BLaER1 (cell line): ENCODE measurements at regions not wholly inside any gene's neighbourhood (a gene's known extent, or its start where the extent isn't known, plus 50 kb on each side); places are given as distances from the start of the nearest gene placed in this dataset.
A peak's percentile ranks its signal among the peaks of the same experiment; 100 is the strongest.

ENCODE experiments used
- H3K27ac ChIP-seq: shearing (Covaris generic); formaldehyde crosslinking; 2 replicates; pipeline ENCODE4 v1.8.1; 2022
- H3K27me3 ChIP-seq: shearing (Covaris generic); formaldehyde crosslinking; 2 replicates; pipeline ENCODE4 v1.8.1; 2022
- H3K36me3 ChIP-seq: shearing (Covaris generic); formaldehyde crosslinking; 2 replicates; pipeline ENCODE4 v1.8.1; 2022
- H3K4me1 ChIP-seq: shearing (Covaris generic); formaldehyde crosslinking; 2 replicates; pipeline ENCODE4 v1.8.1; 2022
- H3K4me2 ChIP-seq: shearing (Covaris generic); formaldehyde crosslinking; 2 replicates; pipeline ENCODE4 v1.8.1; 2022
- H3K4me3 ChIP-seq: shearing (Covaris generic); formaldehyde crosslinking; 2 replicates; pipeline ENCODE4 v1.8.1; 2022
- H3K9ac ChIP-seq: shearing (Covaris generic); formaldehyde crosslinking; 2 replicates; pipeline ENCODE4 v1.8.1; 2022
- H3K9me3 ChIP-seq: shearing (Covaris generic); formaldehyde crosslinking; 2 replicates; pipeline ENCODE4 v1.8.1; 2022
- H4K20me1 ChIP-seq: shearing (Covaris generic); formaldehyde crosslinking; 2 replicates; pipeline ENCODE4 v1.8.1; 2022
- Cebpa-rat ChIP-seq: shearing (Covaris generic); IDR thresholded peaks from 2 replicates; pipeline ENCODE4 v1.8.1; 2022

DNA sequence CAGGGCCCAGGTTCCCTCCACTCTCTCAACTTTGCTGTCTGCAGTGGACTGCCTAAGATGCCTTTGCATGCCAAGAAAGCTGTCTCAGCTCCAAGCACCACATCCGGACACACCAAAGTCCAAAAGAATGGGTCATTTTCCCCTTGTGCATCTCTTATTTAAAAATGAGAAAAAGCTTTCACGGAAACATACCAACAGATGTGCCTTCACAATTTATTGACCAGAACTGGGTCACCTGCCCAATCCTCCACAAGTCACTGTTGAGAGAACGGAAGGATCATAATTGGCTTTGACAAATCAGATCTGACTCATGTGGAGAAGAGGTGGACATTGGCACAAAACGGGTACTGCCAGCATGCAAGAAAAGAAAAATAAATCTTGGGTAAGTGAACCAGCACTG, 258.3 kb downstream of the SNX13 start:
- Histone ChIP-seq H3K36me3 (no peaks in the 10 kb centered on the region), H3K27me3 (no peaks in the 10 kb centered on the region), H3K4me3 (no peak overlapping the region), H3K9me3 (no peaks in the 10 kb centered on the region), H3K4me1 (peaks cover 44% of the 10 kb centered on the region), H3K9ac (no peak overlapping the region), H4K20me1 (no peaks in the 10 kb centered on the region), H3K4me2 (no peak overlapping the region; the same call in 1 of the 2 replicates), H3K27ac (no peak overlapping the region)
- no peak for TF ChIP-seq Cebpa-rat

DNA sequence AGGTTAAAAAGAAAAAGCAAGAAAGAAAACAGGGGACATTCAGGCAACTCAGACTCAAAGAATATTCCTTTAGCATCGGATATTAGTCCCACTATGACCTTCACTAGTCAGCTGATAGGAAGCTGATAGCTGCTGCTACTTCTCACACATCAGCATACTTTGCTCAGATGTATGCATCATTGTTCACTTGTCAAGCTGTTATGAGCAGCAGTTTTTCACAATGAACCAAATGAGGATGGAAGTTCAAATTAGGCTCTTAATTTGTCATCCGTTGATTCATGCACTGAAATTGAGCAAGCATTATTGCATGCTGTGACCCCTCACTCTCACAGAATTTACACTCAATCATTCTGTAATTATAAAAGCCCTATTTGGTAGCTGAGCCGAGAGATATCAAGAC, 257.7 kb downstream of the SNX13 start:
- no peaks in the 10 kb centered on the region for H4K20me1 ChIP-seq
- peak overlapping the region; percentile 79 for H3K4me2 ChIP-seq
- H3K9me3 ChIP-seq = no peaks in the 10 kb centered on the region
- H3K4me3 ChIP-seq = no peak overlapping the region
- H3K36me3 ChIP-seq = no peaks in the 10 kb centered on the region
- no peaks in the 10 kb centered on the region for H3K27me3 ChIP-seq
- H3K4me1 ChIP-seq = peaks cover 44% of the 10 kb centered on the region
- H3K9ac ChIP-seq = no peak overlapping the region
- TF ChIP-seq Cebpa-rat = no peak
- no peak overlapping the region for H3K27ac ChIP-seq

DNA sequence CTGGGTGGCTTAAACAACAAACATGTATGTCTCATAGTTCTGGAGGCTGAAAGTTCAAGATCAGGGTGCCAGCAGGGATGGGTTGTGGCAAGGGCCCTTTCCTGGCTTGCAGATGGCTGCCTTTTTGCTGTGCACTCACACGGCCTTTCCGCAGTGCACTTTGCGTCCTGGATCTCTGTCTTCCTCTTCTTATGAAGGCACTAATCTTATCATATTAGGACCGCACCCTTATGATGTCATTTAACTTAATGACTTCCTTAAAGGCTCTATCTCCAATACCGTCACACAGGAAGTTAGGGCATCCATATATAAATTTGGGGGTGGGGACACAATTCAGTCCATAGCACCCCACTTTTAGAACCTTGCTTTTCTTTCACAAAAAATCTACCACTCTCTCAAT, 255.2 kb downstream of the SNX13 start:
- peaks cover 49% of the 10 kb centered on the region for H3K4me1 ChIP-seq
- no peaks in the 10 kb centered on the region for H4K20me1 ChIP-seq
- no peak for TF ChIP-seq Cebpa-rat
- H3K9me3 ChIP-seq = no peaks in the 10 kb centered on the region
- H3K9ac ChIP-seq = no peak overlapping the region
- no peak overlapping the region for H3K27ac ChIP-seq
- no peak overlapping the region for H3K4me3 ChIP-seq
- no peaks in the 10 kb centered on the region for H3K36me3 ChIP-seq
- H3K27me3 ChIP-seq = no peaks in the 10 kb centered on the region
- H3K4me2 ChIP-seq = peak overlapping the region; percentile 79; the same call in 1 of the 2 replicates

DNA sequence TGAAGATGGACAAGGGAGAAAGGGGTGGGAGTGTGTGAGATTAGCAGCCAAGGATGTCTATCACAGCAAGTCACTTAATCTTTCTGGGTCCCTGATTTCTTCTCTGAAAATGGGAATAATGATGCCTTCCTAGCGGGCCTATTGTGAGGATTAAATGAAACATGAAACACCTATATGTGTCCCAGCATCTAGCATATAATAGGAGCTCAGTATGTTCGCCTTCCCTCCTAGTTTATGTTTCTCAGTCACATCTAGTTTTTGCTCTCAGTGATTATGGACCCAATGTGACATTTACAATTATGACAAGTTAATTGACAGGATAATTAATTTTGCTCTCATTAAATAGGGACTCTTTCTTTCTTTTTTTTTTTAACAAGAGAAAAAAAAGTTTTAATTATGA, 252.9 kb downstream of the SNX13 start:
- TF ChIP-seq Cebpa-rat = no peak
- H3K4me2 ChIP-seq = no peak overlapping the region

DNA sequence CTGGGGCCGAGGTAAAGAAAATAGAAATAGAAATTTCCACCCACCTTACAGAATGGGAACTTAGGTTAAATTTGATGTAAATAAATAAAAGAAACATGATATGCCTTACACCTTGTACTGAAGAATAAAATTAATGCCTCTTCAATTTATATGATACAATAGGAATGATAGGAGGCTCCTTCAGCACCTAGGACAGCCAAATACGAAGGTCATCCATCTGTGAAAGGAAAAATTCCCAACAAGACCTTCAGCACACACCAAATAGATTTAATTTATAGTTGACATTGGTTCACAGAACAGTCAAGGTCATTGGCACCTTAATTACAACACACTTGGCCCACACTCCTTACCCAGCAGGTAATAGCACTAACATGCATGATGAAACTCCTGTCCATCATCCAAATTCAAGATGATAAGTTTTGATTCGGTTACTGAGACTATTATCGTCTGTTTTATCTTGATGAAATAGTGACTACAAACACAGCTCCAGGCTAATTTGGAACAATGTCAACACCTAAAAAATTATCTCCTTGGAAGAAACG, 250.9 kb downstream of the SNX13 start:
- Histone ChIP-seq H3K27me3 (no peaks in the 10 kb centered on the region), H3K4me1 (peaks cover 18% of the 10 kb centered on the region), H4K20me1 (no peaks in the 10 kb centered on the region), H3K27ac (no peak overlapping the region), H3K9ac (no peak overlapping the region), H3K36me3 (no peaks in the 10 kb centered on the region), H3K4me2 (no peak overlapping the region), H3K9me3 (no peaks in the 10 kb centered on the region), H3K4me3 (no peak overlapping the region)
- no peak for TF ChIP-seq Cebpa-rat

More for the DNA sequence above, 252.9 kb downstream of the SNX13 start:
- H4K20me1 ChIP-seq = no peaks in the 10 kb centered on the region
- H3K27me3 ChIP-seq = no peaks in the 10 kb centered on the region
- no peaks in the 10 kb centered on the region for H3K9me3 ChIP-seq
- peaks cover 39% of the 10 kb centered on the region for H3K4me1 ChIP-seq
- H3K9ac ChIP-seq = no peak overlapping the region
- no peak overlapping the region for H3K27ac ChIP-seq
- no peaks in the 10 kb centered on the region for H3K36me3 ChIP-seq
- H3K4me3 ChIP-seq = no peak overlapping the region

DNA sequence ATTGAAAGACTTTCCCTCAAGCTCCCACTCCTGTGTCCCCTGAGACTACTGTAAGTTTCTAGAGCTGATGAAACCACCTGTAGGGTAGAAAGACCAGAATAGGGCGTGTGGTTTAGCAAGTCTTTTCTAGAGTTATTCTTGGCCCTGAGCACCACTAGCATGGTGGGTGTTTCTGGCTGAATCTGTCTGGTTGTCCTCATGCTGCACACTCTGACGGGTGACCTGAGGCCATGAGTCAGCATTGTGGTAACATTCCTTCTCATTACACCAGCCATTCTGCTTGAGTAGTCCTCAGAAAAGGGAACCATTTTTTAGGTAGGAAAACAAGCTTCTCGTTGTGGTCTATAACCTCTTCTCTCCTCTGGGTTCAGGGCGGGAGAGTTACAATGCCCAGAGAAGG, 250.3 kb downstream of the SNX13 start:
- Histone ChIP-seq H3K27me3 (no peaks in the 10 kb centered on the region), H4K20me1 (no peaks in the 10 kb centered on the region), H3K4me1 (peaks cover 12% of the 10 kb centered on the region), H3K4me2 (peak overlapping the region; percentile 32), H3K27ac (no peak overlapping the region), H3K4me3 (no peak overlapping the region), H3K36me3 (no peaks in the 10 kb centered on the region), H3K9ac (no peak overlapping the region), H3K9me3 (no peaks in the 10 kb centered on the region)
- TF ChIP-seq Cebpa-rat = no peak

DNA sequence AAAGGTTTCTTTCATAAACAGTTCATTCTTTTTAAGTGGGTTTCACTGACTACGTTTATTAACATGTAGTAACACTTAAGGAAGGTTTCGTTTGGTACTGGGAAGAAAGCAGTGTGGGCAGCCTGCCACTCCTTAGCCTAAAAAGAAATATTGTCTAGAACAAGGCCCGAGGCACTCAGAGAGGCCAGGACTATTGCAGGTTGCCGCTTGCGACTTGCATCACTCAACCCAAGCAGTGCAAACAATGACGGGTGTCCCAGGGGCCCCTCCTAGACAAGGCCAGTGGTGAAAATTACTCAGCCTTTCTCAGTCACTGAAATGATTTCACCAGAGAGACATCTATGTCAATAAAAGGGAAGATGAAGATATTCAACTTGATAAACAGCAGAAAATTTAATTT, 243.9 kb downstream of the SNX13 start:
- Histone ChIP-seq H3K27me3 (no peaks in the 10 kb centered on the region), H4K20me1 (no peaks in the 10 kb centered on the region), H3K4me2 (no peak overlapping the region), H3K4me1 (no peaks in the 10 kb centered on the region), H3K4me3 (no peak overlapping the region), H3K9ac (no peak overlapping the region), H3K27ac (no peak overlapping the region), H3K36me3 (no peaks in the 10 kb centered on the region), H3K9me3 (peaks cover 31% of the 10 kb centered on the region)
- no peak for TF ChIP-seq Cebpa-rat

DNA sequence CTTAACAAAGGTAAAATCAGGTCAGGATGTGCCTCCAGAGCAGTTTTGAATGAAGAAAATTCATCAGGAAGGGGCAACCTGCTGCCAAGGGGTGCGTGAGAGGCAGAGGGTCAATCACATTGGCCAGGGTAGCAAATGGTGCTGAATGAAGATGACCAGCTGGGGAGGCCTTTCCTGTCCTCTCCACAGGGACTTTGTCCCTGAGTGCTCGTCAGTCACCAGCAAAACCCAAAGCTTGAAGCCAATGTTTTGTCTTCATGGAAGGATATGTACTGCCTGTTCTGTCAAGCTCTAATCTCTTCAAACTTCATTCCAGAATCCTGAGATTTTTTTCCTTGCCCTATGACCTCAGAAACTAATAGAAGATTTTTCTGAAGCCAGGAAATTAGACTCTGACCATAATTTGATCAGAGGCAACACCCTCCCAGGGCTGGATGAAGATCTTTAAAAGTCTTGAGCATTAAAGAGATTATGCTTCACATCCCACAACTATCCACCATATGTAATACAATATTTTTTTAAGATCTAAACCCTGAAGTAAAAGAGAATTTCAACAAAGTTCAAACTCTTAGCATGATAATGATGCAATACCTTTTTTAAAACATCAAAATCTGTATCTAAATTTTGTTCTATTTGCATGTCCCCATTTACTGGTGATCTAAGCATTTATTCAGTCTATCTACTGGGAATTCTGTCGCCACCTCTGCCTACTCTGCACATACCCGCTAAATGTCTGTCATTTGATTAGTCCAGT, 243.0 kb downstream of the SNX13 start:
- Histone ChIP-seq H3K27me3 (no peaks in the 10 kb centered on the region), H3K4me2 (no peak overlapping the region), H3K9me3 (peaks cover 31% of the 10 kb centered on the region), H3K36me3 (no peaks in the 10 kb centered on the region), H3K4me3 (no peak overlapping the region), H3K4me1 (no peaks in the 10 kb centered on the region), H3K27ac (no peak overlapping the region), H3K9ac (no peak overlapping the region), H4K20me1 (no peaks in the 10 kb centered on the region)
- TF ChIP-seq Cebpa-rat = no peak

DNA sequence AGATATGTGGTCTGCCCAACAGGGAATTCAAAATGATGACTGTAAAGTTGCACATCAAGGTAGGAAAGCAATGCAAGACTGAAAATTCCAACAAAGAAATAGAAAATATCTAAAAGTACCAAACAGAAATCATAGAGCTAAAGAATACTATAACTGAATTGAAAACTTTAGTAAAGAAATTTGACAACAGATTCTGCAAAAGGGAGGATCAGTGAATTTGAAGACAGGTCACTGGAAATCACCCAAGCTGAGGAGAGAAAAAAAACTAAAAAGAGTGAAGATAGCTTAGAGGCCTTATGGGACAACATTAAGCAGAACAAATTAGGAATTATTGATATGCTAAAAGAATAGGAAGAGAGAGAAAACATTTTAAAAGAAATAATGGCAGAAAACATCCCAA, 240.6 kb downstream of the SNX13 start:
- H3K9me3 ChIP-seq = peaks cover 31% of the 10 kb centered on the region
- H3K4me3 ChIP-seq = no peak overlapping the region
- no peak overlapping the region for H3K27ac ChIP-seq
- TF ChIP-seq Cebpa-rat = no peak
- H3K27me3 ChIP-seq = no peaks in the 10 kb centered on the region
- H4K20me1 ChIP-seq = no peaks in the 10 kb centered on the region
- no peak overlapping the region for H3K4me2 ChIP-seq
- H3K36me3 ChIP-seq = no peaks in the 10 kb centered on the region
- H3K4me1 ChIP-seq = no peaks in the 10 kb centered on the region
- no peak overlapping the region for H3K9ac ChIP-seq

DNA sequence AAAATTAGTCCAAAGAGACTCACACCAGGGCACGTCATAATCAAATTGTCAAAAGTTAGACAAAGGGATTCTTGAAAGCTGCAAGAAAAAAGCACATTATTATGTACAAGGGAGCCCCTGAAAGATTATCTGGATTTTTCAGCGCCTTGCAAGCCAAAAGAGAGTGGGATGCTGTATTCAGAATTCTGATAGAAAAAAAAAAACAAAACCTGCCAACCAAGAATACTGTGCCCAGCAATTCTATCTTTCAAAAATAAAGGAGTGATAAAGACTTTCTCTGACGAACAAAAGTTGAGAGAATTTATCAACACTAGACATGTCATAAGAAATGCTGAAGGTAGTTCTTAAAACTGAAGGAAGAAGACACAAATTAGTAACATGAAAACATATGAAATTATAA, 240.2 kb downstream of the SNX13 start:
- TF ChIP-seq Cebpa-rat = no peak
- Histone ChIP-seq H3K9me3 (peaks cover 31% of the 10 kb centered on the region), H3K4me2 (no peak overlapping the region), H4K20me1 (no peaks in the 10 kb centered on the region), H3K4me1 (no peaks in the 10 kb centered on the region), H3K36me3 (no peaks in the 10 kb centered on the region), H3K9ac (no peak overlapping the region), H3K27me3 (no peaks in the 10 kb centered on the region), H3K27ac (no peak overlapping the region), H3K4me3 (no peak overlapping the region)

DNA sequence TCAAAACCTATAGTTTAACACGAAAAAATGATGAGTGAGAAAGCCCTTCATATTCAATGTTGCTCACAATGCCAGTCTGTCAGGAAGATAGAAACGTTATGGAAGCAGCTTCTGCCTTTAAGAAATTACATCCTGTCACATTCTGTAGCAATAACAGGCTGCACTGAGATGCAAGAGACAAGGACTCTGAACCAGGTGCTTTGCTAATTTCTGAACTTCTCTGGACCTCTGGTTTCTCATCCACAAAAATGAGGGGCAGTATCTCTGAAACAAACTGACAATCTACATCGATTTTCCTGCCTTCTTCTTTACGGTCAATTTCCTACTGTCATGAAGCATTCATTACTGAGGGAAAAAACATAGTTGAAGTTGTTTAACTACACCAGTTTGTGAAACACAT, 234.0 kb downstream of the SNX13 start:
- no peaks in the 10 kb centered on the region for H4K20me1 ChIP-seq
- no peak overlapping the region for H3K27ac ChIP-seq
- no peaks in the 10 kb centered on the region for H3K9me3 ChIP-seq
- TF ChIP-seq Cebpa-rat = no peak
- H3K4me2 ChIP-seq = no peak overlapping the region
- no peak overlapping the region for H3K4me3 ChIP-seq
- H3K36me3 ChIP-seq = no peaks in the 10 kb centered on the region
- no peaks in the 10 kb centered on the region for H3K27me3 ChIP-seq
- no peak overlapping the region for H3K9ac ChIP-seq
- H3K4me1 ChIP-seq = no peaks in the 10 kb centered on the region
